ENCODE measurements at regions not wholly inside any gene's neighbourhood (a gene's known extent, or its start where the extent isn't known, plus 50 kb on each side); places are given as distances from the start of the nearest gene placed in this dataset.

GRCh38 chr2:223508372-223508771 lies 93.8 kb downstream of the SCG2 start:
- Histone ChIP-seq H3K9me3 (ENCODE audit: control insufficient read depth in 4 of 4, low read length in 3 of 4) (no peaks in the 10 kb centered on the region), H3K4me1 (ENCODE audit: control insufficient read depth in 4 of 4, insufficient read depth in 4 of 4, low read length in 3 of 4) (no peaks in the 10 kb centered on the region), H3K36me3 (ENCODE audit: control insufficient read depth in 4 of 4, insufficient read depth in 3 of 4, low read depth in 1 of 4, low read length in 3 of 4) (no peaks in the 10 kb centered on the region), H3K9ac (ENCODE audit: low read depth in 1 of 2, low read length in 2 of 2) (no peak overlapping the region), H3K27ac (ENCODE audit: low read depth in 1 of 2, low read length in 2 of 2) (no peak overlapping the region), H3K27me3 (ENCODE audit: control insufficient read depth in 4 of 4, insufficient read depth in 4 of 4, low read length in 3 of 4) (peaks cover 0 to 2% (median 0%) of the 10 kb centered on the region in 4 donors), H3K4me3 (ENCODE audit: low read depth in 1 of 3, low read length in 3 of 3) (no peak overlapping the region)
- TF ChIP-seq MAX (IDR thresholded peaks at IDR 0.05) (no peak), ZBTB33 (IDR thresholded peaks at IDR 0.05) (no peak), RXRA (IDR thresholded peaks at IDR 0.05) (no peak), JUND (IDR thresholded peaks at IDR 0.05) (no peak), FOXA2 (IDR thresholded peaks at IDR 0.05) (no peak), RAD21 (IDR thresholded peaks at IDR 0.05) (no peak), FOXA1 (IDR thresholded peaks at IDR 0.05) (no peak), CTCF (IDR thresholded peaks at IDR 0.05; ENCODE audit: low read depth, low read length, missing input control) (no peak), YY1 (IDR thresholded peaks at IDR 0.05) (no peak), ATF3 (IDR thresholded peaks at IDR 0.05) (no peak), HNF4A (conservative IDR thresholded peaks at IDR 0.05) (no peak), GABPA (IDR thresholded peaks at IDR 0.05 in 1 of 2, conservative IDR thresholded peaks at IDR 0.05 in 1 of 2) (no peak), NR2F2 (IDR thresholded peaks at IDR 0.05) (no peak), TAF1 (conservative IDR thresholded peaks at IDR 0.05) (no peak), EGR1 (IDR thresholded peaks at IDR 0.05; ENCODE audit: low read depth in 2 of 2) (no peak), REST (IDR thresholded peaks at IDR 0.05) (no peak), HNF4G (IDR thresholded peaks at IDR 0.05) (no peak), SP1 (IDR thresholded peaks at IDR 0.05) (no peak)
- 67% methylated on average over 3 of the region's 3 CpGs for WGBS
- no peak for DNase-seq (ENCODE audit: low spot score)

Data from liver (tissue), 8 donors.